Trophoblast cell (in vitro differentiated cells and primary cell): ENCODE measurements at regions not wholly inside any gene's neighbourhood (a gene's known extent, or its start where the extent isn't known, plus 50 kb on each side); places are given as distances from the start of the nearest gene placed in this dataset.

Experiments used
- DNase-seq, 2 donors: peaks; one replicate each; pipeline ENCODE4 v3.0.0-alpha.2; 2016
- H2AFZ ChIP-seq: 2 replicates; pipeline ENCODE4 v1.6.1; 2013; ENCODE audit warnings: low read length, moderate library complexity, mild to moderate bottlenecking; ENCODE audit not compliant: insufficient read depth, poor library complexity
- H2AK5ac ChIP-seq: 2 replicates; pipeline ENCODE4 v1.6.1; 2013; ENCODE audit warnings: mild to moderate bottlenecking, low read length
- H2BK120ac ChIP-seq: 2 replicates; pipeline ENCODE4 v1.6.1; 2013; ENCODE audit warnings: low read length, mild to moderate bottlenecking, moderate library complexity; ENCODE audit not compliant: insufficient read depth, poor library complexity
- H2BK12ac ChIP-seq: 2 replicates; pipeline ENCODE4 v1.6.1; 2013; ENCODE audit warnings: mild to moderate bottlenecking, low read length, moderate library complexity
- H2BK5ac ChIP-seq: 2 replicates; pipeline ENCODE4 v1.6.1; 2013; ENCODE audit warnings: low read length, low read depth, moderate library complexity, mild to moderate bottlenecking; ENCODE audit not compliant: poor library complexity
- H3K14ac ChIP-seq: 2 replicates; pipeline ENCODE4 v1.6.1; 2013; ENCODE audit warnings: mild to moderate bottlenecking, low read length
- H3K18ac ChIP-seq: 2 replicates; pipeline ENCODE4 v1.6.1; 2013; ENCODE audit warnings: mild to moderate bottlenecking, low read length
- H3K23ac ChIP-seq: 2 replicates; pipeline ENCODE4 v1.6.1; 2013; ENCODE audit warnings: low read length
- H3K27ac ChIP-seq: 2 replicates; pipeline ENCODE4 v1.5.1; 2013; ENCODE audit warnings: low read depth, mild to moderate bottlenecking, inconsistent platforms, low read length, moderate library complexity
- H3K27me3 ChIP-seq: 2 replicates; pipeline ENCODE4 v1.6.1; 2013; ENCODE audit warnings: inconsistent platforms, mild to moderate bottlenecking, low read length, moderate library complexity; ENCODE audit not compliant: insufficient read depth
- H3K36me3 ChIP-seq, 2 experiments: 1 replicate in 1 of 2; 2 replicates in 1 of 2; pipeline ENCODE4 v1.6.1; 2013; ENCODE audit warnings: low read length in 2 of 2, mild to moderate bottlenecking in 2 of 2, moderate library complexity in 1 of 2; ENCODE audit not compliant: insufficient read depth in 2 of 2, control insufficient read depth in 1 of 2
- H3K4ac ChIP-seq: 2 replicates; pipeline ENCODE4 v1.6.1; 2013; ENCODE audit warnings: low read depth, mild to moderate bottlenecking, low read length, moderate library complexity
- H3K4me1 ChIP-seq, 2 experiments: 1 replicate in 1 of 2; 2 replicates in 1 of 2; pipeline ENCODE4 v1.6.1; 2013; ENCODE audit warnings: low read length in 2 of 2, mild to moderate bottlenecking in 2 of 2, moderate library complexity in 1 of 2; ENCODE audit not compliant: insufficient read depth in 2 of 2, control insufficient read depth in 1 of 2
- H3K4me2 ChIP-seq: 2 replicates; pipeline ENCODE4 v1.6.1; 2013; ENCODE audit warnings: inconsistent platforms, mild to moderate bottlenecking, low read length, moderate library complexity
- H3K4me3 ChIP-seq: 2 replicates; pipeline ENCODE4 v1.5.1; 2013; ENCODE audit warnings: mild to moderate bottlenecking, low read depth, low read length, inconsistent platforms
- H3K79me1 ChIP-seq: one replicate; pipeline ENCODE4 v1.6.1; 2013; ENCODE audit warnings: low read length
- H3K79me2 ChIP-seq: 2 replicates; pipeline ENCODE4 v1.6.1; 2013; ENCODE audit warnings: low read length, mild to moderate bottlenecking; ENCODE audit not compliant: control insufficient read depth, insufficient read depth, poor library complexity
- H3K9ac ChIP-seq: 2 replicates; pipeline ENCODE4 v1.6.1; 2013; ENCODE audit warnings: mild to moderate bottlenecking, low read length
- H3K9me3 ChIP-seq: 2 replicates; pipeline ENCODE4 v1.6.1; 2013; ENCODE audit warnings: low read depth, mild to moderate bottlenecking, control low read depth, inconsistent platforms, low read length; ENCODE audit not compliant: insufficient read depth
- H4K12ac ChIP-seq: 2 replicates; pipeline ENCODE4 v1.6.1; 2013; ENCODE audit warnings: low read depth, mild to moderate bottlenecking, low read length, moderate library complexity
- H4K8ac ChIP-seq: 2 replicates; pipeline ENCODE4 v1.6.1; 2013; ENCODE audit warnings: low read depth, mild to moderate bottlenecking, low read length, moderate library complexity
- H4K91ac ChIP-seq: one replicate; pipeline ENCODE4 v1.6.1; 2013; ENCODE audit warnings: low read depth, mild to moderate bottlenecking, low read length, moderate library complexity
- WGBS: extraction: QIAGEN DNeasy Blood & Tissue Kit; methylation state at CpG from one replicate; pipeline ENCODE4 v1.1.7; 2013; ENCODE audit warnings: missing lambda C conversion rate; ENCODE audit not compliant: insufficient read length, insufficient coverage; ENCODE audit errors: extremely low coverage; 5-methylcytosine and 5-hydroxymethylcytosine counted together

GRCh38 chr13:27014406-27015359 lies 156.9 kb downstream of the USP12 start:
- Histone ChIP-seq H3K79me2 (no peaks in the 10 kb centered on the region), H3K9ac (no peak overlapping the region), H3K36me3 (no peaks in the 10 kb centered on the region), H2BK12ac (no peak overlapping the region), H2BK120ac (no peak overlapping the region), H3K27ac (no peak overlapping the region), H3K4ac (no peak overlapping the region), H3K23ac (no peak overlapping the region), H3K4me2 (no peak overlapping the region), H3K27me3 (no peaks in the 10 kb centered on the region), H3K9me3 (no peaks in the 10 kb centered on the region), H2AK5ac (no peak overlapping the region), H4K8ac (no peak overlapping the region), H3K4me3 (no peak overlapping the region), H3K79me1 (no peaks in the 10 kb centered on the region), H2AFZ (no peak overlapping the region), H3K14ac (no peak overlapping the region), H4K12ac (no peak overlapping the region), H3K18ac (no peak overlapping the region), H4K91ac (no peak overlapping the region), H2BK5ac (no peak overlapping the region), H3K4me1 (no peaks in the 10 kb centered on the region)
- no peak for DNase-seq
- WGBS = no CpG with 5 or more reads among the region's 32 CpGs

GRCh38 chr13:27012482-27013197 lies 159.0 kb downstream of the USP12 start:
- H3K79me2 ChIP-seq = no peaks in the 10 kb centered on the region
- H3K27ac ChIP-seq = no peak overlapping the region

GRCh38 chr13:27011661-27012060 lies 159.9 kb downstream of the USP12 start:
- H3K9ac ChIP-seq = no peak overlapping the region
- no peak overlapping the region for H2BK12ac ChIP-seq
- H3K4me1 ChIP-seq = peaks cover under 1 to 3% of the 10 kb centered on the region in 2 experiments
- no peak overlapping the region for H4K91ac ChIP-seq
- H2BK5ac ChIP-seq = no peak overlapping the region
- WGBS = no CpG with 5 or more reads among the region's 5 CpGs
- no peaks in the 10 kb centered on the region for H3K79me1 ChIP-seq
- H3K4me3 ChIP-seq = no peak overlapping the region
- no peak overlapping the region for H2AFZ ChIP-seq
- H3K4ac ChIP-seq = no peak overlapping the region
- H3K18ac ChIP-seq = no peak overlapping the region
- no peak overlapping the region for H3K14ac ChIP-seq
- H4K12ac ChIP-seq = no peak overlapping the region
- no peak overlapping the region for H3K23ac ChIP-seq
- H3K36me3 ChIP-seq = no peaks in the 10 kb centered on the region
- no peak overlapping the region for H2BK120ac ChIP-seq
- no peaks in the 10 kb centered on the region for H3K9me3 ChIP-seq
- no peak overlapping the region for H3K4me2 ChIP-seq
- H4K8ac ChIP-seq = no peak overlapping the region
- no peak for DNase-seq
- H3K27me3 ChIP-seq = no peaks in the 10 kb centered on the region
- H2AK5ac ChIP-seq = no peak overlapping the region
- H3K79me2 ChIP-seq = no peaks in the 10 kb centered on the region
- H3K27ac ChIP-seq = no peak overlapping the region

More at GRCh38 chr13:27012482-27013197, 159.0 kb downstream of the USP12 start:
- no peak overlapping the region for H3K9ac ChIP-seq
- no peak overlapping the region for H3K4ac ChIP-seq
- no peak overlapping the region for H4K91ac ChIP-seq
- H2AK5ac ChIP-seq = no peak overlapping the region
- no peak overlapping the region for H3K4me3 ChIP-seq
- no peak overlapping the region for H2BK120ac ChIP-seq
- no peak overlapping the region for H2BK12ac ChIP-seq
- no peaks in the 10 kb centered on the region for H3K27me3 ChIP-seq
- no peaks in the 10 kb centered on the region for H3K9me3 ChIP-seq
- H3K4me2 ChIP-seq = no peak overlapping the region
- no peaks in the 10 kb centered on the region for H3K79me1 ChIP-seq
- no peak overlapping the region for H4K8ac ChIP-seq
- H2BK5ac ChIP-seq = no peak overlapping the region
- H3K4me1 ChIP-seq = no peaks in the 10 kb centered on the region
- H3K14ac ChIP-seq = no peak overlapping the region
- no peak overlapping the region for H3K23ac ChIP-seq
- WGBS = no CpG with 5 or more reads among the region's 7 CpGs
- peak; percentile 18 to 36 for DNase-seq
- H4K12ac ChIP-seq = no peak overlapping the region
- H3K18ac ChIP-seq = no peak overlapping the region
- no peaks in the 10 kb centered on the region for H3K36me3 ChIP-seq
- H2AFZ ChIP-seq = no peak overlapping the region

- WGBS = no CpG with 5 or more reads among the region's 3 CpGs
- Histone ChIP-seq H3K4ac (no peak overlapping the region), H4K12ac (no peak overlapping the region), H3K14ac (no peak overlapping the region), H3K4me2 (no peak overlapping the region), H3K27ac (no peak overlapping the region), H3K79me2 (no peaks in the 10 kb centered on the region), H2AK5ac (no peak overlapping the region), H2AFZ (no peak overlapping the region), H3K18ac (no peak overlapping the region), H2BK5ac (no peak overlapping the region), H3K27me3 (no peaks in the 10 kb centered on the region), H3K23ac (no peak overlapping the region), H2BK12ac (no peak overlapping the region), H3K79me1 (no peaks in the 10 kb centered on the region), H4K8ac (no peak overlapping the region), H3K4me3 (no peak overlapping the region), H3K9me3 (peaks cover 2% of the 10 kb centered on the region), H3K4me1 (peaks cover 4 to 7% of the 10 kb centered on the region in 2 experiments), H3K36me3 (no peaks in the 10 kb centered on the region), H2BK120ac (no peak overlapping the region), H4K91ac (no peak overlapping the region), H3K9ac (no peak overlapping the region)
- no peak for DNase-seq
Observed at GRCh38 chr13:27008733-27009132, 162.9 kb downstream of the USP12 start.
